ENCODE measurements at regions not wholly inside any gene's neighbourhood (a gene's known extent, or its start where the extent isn't known, plus 50 kb on each side); places are given as distances from the start of the nearest gene placed in this dataset.
A peak's percentile ranks its signal among the peaks of the same experiment; 100 is the strongest.

GRCh38 chr16:89027281-89027680 is 50.3 kb upstream of the CBFA2T3 start:
- TF ChIP-seq CTCF (IDR thresholded peaks at IDR 0.05; ENCODE audit: low read depth, low read length, missing control alignments) = no peak
- DNase-seq (ENCODE audit: low read depth) = no peak
- no peak overlapping the region for H3K4me3 ChIP-seq (ENCODE audit: low read depth, low read length)

DNA sequence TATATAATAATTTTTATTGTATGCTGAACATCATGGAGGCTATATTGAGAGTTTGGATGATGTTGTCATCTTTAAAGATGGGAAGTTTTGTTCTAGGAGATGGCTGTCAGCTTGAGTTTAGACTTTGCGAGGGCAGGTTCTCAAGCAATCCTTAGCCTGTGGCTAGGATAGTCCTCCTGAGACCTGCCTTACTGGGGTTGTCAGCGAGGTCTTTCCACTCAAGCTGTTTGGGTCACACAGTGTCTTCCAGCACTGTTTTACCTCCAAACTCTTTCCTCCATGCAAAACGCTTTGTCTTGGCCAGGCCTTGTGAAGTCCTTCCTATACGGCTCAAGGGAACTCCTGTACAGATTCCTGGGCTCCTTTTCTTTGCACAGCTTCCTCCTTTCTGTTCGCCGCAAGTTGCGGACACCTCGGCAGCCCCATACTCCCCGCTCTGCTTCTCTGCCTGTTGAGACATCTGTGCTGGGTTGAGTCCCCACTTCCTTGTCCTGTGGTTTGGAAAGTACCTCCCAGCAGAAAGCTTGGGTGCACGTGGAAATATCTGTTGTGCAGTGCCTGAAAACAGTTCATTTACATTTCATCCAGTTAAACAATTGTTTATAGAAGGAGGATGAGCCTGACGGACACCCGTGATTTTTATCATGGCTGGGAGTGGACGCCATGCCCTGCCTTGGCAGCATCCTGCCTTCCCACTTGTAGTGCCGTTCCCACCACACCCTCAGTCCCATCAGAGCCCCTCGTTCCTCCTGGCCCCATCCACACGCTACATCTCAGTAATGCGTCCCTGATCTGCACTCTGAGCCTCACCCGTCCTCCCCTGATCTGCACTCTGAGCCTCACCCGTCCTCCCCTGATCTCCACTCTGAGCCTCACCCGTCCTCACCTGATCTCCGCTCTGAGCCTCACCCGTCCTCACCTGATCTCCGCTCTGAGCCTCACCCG is 55.0 kb upstream of the CBFA2T3 start:
- DNase-seq (ENCODE audit: low read depth) = peak; percentile 60
- TF ChIP-seq CTCF (IDR thresholded peaks at IDR 0.05; ENCODE audit: low read depth, low read length, missing control alignments) = no peak

GRCh38 chr16:89033304-89033703 is 56.3 kb upstream of the CBFA2T3 start:
- H3K4me3 ChIP-seq (ENCODE audit: low read depth, low read length) = no peak overlapping the region
- TF ChIP-seq CTCF (IDR thresholded peaks at IDR 0.05; ENCODE audit: low read depth, low read length, missing control alignments) = no peak
- no peak for DNase-seq (ENCODE audit: low read depth)

More for the DNA sequence above, 55.0 kb upstream of the CBFA2T3 start:
- H3K4me3 ChIP-seq (ENCODE audit: low read depth, low read length) = no peak overlapping the region

DNA sequence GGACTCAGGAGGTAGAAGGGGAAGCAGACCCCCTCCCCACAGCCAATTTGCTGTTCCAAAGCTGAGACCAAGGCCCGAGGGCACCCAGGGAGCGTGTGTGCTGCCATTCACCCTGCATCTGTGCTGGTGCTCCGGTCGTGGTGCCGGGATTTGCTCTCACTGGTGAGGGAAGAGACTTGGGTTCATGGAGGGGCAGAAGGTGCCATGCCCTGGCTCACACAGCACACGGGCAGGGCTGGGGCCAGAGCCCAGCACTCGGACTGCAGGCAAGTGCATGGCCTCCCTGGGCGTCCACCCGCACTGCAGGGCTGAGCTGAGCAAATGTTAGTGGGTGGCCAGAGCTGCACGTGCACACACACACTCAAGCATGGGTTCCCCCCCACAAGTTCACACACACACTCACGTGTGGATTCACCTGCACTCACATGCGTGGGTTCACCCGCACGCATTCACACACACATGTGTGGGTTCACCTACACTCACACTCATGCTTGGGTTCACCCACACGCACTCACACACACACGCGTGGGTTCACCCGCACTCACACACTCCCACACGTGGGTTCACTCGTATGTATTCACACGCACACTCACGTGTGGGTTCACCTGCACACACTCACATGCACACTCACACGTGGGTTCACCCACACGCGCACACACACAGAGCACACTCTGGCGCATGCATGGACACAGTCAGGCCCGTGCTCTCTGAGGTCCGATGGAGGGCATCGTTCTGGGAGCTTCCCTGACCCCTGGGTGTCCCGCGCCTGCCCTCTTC is 57.0 kb upstream of the CBFA2T3 start:
- no peak for TF ChIP-seq CTCF (IDR thresholded peaks at IDR 0.05; ENCODE audit: low read depth, low read length, missing control alignments)
- H3K4me3 ChIP-seq (ENCODE audit: low read depth, low read length) = no peak overlapping the region
- DNase-seq (ENCODE audit: low read depth) = no peak

GRCh38 chr16:89034573-89034961 is 57.6 kb upstream of the CBFA2T3 start:
- TF ChIP-seq CTCF (IDR thresholded peaks at IDR 0.05; ENCODE audit: low read depth, low read length, missing control alignments) = no peak
- no peak overlapping the region for H3K4me3 ChIP-seq (ENCODE audit: low read depth, low read length)

DNA sequence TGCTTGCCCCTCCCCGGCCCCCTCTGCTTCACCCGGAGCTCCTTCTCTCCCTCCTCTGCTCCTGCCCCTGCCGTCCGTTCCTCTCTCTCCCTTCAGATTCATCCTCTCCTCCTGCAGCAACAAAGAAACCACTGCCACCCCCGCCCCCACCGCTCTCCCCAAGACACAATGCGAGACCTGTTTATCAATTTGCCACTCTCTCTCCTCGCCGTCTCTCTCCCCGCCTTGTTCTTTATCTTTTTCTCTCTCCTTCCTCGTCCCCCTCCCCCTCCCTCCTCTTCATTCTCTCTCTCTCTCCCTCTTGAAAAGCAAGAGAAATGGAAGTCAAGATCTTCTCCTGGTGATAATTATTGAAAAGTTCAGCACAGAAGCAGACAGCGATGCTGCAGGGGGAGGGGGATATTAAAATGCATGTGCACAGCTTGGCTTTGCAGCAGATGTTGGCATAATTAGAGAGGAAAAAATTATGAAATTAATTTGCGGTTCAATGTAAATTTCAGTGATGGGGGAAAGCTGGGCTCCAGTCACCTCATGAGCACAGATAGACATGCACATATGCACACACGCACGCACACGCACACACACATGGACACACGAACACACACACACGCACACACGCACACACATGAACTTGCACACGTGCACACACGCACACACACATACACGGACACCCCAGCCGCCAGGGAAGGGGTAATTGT is 58.1 kb upstream of the CBFA2T3 start:
- TF ChIP-seq CTCF (IDR thresholded peaks at IDR 0.05; ENCODE audit: low read depth, low read length, missing control alignments) = no peak
- DNase-seq (ENCODE audit: low read depth) = no peak
- no peak overlapping the region for H3K4me3 ChIP-seq (ENCODE audit: low read depth, low read length)

More at GRCh38 chr16:89034573-89034961, 57.6 kb upstream of the CBFA2T3 start:
- no peak for DNase-seq (ENCODE audit: low read depth)
